Activated gamma-delta T cell treated with Interleukin-2 at 50 U/mL for 16 hours (primary cell): ENCODE measurements at regions not wholly inside any gene's neighbourhood (a gene's known extent, or its start where the extent isn't known, plus 50 kb on each side); places are given as distances from the start of the nearest gene placed in this dataset.

ENCODE experiments used
- DNase-seq: peaks from one replicate; pipeline ENCODE4 v3.0.0-alpha.2; 2020

GRCh38 chr11:116466801-116467200 lies 306.0 kb downstream of the BUD13 start:
- DNase-seq, result no peak

DNA sequence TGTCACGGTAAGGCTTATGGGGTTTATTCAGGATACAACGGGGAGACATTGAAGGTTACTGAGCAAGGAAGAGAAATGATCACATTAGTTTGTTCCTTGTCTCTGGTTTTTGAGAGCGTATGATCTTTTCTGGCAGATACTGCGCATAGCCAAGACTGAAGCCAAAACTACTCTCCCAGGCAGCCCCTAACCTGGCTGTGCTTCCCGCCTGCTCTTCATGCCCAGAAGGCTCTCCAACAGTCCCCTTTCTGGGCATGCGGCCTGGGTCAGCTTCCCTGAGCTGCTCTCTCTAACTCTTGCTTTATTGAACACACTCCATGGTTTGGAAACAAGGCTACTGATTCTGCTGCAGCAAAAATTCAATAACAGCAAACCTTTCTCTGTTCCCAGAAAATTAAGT lies 306.6 kb downstream of the BUD13 start:
- DNase-seq, result no peak

- DNase-seq, result no peak
Observed at GRCh38 chr11:116465056-116465455, 307.7 kb downstream of the BUD13 start.

DNA sequence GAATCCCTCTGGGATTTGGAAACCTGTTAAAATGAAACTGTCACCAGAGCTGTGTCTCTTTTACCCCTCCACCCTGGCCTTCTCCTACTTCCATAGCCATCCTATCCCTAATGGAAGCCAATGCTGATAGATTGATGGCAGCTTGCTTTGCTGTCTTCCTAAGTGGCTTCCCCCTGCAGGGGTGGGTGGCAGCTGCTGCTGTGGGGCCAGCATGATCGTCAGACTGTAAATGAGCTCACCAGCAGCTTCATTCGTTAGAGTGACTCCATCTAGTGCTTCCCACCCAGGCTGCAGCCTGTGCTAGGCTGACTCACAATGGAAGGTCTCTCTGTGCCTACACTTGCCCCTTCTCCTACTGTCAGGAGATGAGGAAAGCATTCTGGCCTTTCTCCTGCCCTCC lies 311.0 kb downstream of the BUD13 start:
- no peak for DNase-seq

DNA sequence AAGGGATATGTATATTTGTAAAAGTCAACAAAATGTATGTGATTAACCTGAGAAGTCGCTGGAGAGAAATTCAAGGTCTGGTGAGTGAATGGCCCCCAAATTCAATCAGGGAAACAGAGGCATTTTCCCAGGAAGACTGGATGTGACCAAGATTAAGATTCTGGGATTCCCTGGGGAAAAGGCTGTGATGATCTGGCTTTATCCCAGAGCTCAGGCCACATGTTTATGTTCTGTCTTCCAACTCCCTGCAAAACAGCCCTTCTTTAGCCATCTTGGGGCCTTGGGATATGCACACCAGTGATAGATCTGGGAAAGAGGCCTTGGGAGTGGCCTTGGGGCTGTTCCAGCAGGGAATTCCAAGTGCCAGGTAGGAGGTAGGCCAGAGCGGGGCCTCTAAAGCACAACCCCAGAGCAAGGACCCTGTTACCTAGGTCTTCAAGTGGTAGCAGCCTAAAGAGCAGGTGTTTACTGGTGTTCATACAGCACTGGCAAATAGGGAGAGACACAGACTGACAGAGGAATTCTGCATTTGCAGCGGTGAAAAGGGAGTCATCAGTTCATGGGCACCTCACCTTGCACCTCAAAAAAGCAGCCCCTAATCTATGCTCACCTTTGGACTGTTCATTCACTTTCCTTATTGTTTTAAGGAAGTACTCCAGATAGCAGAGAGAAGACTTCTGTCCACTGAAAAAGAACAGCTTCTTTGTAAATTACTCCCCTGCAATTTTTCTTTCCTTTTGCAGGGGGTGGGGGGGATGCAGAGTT lies 312.4 kb downstream of the BUD13 start:
- no peak for DNase-seq

DNA sequence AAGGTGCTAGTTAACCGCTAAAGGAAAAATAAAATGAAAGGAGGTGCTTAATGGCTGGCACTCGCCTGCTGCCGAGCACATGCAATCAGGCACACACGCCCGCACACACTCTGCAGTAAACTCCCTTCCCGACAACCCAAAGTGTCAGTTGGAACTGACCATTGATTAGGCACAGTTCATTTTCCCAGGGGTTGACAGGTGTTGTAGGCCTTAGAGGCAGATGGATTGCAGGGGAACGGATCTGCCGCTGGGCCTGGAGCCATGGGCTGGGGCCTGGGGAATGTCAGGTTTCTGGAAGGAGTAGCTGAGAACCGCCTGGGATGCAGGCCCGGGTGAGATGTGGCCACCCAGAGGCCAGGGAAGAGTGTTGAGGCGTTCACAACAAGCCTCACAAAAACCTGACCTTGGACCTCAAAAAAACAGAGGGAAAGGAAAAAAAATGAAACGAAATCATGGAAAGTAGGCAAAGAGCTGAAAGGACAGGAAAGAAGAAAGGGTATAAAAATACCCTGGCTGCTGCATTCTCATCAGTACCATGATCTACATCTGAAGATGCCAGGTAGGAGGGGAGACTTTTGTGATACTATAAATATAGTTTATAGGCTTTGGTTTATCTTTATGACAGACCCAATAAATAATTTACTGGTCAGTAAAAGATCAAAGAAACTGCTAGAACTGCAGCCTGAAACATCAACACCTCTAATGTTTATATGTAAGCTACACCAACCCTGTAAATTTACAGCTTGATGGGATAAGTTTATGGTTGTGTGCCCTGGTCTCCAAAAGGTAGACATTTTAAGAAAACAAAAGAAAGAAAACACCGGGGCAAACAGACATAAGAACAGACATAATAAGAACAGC lies 313.4 kb downstream of the BUD13 start:
- DNase-seq, result no peak

DNA sequence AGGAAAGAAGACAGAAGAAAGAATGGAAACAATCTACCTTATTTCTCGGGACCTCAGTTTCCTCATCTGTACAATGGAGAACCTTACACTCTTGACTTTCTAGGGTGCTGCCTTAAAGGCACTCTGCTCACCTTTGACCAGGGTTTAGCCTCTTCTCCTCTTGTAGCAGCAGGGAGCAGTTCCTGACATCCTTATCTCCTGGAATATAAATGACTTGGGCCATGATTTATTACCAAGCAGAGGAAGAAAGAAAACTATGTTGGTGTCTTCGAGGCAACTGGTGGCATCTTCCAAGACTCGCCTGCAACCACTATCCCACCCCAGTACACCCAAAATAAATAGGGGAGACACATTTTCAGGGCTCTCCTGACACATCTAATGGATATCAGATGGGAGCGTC lies 314.2 kb downstream of the BUD13 start:
- no peak for DNase-seq

- no peak for DNase-seq
Observed at GRCh38 chr11:116457336-116458007, 315.3 kb downstream of the BUD13 start.

GRCh38 chr11:116454951-116455350 lies 317.8 kb downstream of the BUD13 start:
- DNase-seq, result no peak

DNA sequence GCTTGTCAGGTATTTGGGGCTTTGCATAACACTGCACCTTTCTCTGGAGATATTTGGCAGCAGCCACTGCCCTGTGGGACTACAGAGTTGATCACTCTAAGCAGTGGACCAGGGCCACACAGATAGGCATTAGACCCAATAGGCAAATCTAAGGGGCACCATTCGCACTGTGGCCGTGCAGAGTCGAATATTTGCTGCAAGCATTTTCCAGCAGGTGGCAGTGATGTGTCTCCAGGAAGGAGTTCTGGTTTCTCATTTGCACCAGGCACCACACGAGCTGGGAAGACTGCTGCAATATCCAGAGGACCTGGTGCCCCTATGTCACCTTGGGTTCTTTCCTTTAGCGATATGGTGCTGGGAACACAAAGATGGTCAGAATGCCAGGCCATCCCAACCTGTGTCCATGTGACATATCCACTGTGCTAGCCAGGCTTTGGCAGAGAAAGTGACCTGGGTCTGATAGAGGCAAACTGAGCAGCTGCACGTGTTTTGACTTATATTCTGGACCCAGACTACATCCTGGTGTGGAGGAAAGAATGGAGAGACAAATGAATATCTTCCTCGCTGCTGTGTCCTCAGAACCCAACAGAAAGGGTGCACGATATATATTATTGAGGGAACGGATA lies 318.7 kb downstream of the BUD13 start:
- DNase-seq, result no peak

- DNase-seq, result no peak
Observed at GRCh38 chr11:116452461-116452860, 320.3 kb downstream of the BUD13 start.

DNA sequence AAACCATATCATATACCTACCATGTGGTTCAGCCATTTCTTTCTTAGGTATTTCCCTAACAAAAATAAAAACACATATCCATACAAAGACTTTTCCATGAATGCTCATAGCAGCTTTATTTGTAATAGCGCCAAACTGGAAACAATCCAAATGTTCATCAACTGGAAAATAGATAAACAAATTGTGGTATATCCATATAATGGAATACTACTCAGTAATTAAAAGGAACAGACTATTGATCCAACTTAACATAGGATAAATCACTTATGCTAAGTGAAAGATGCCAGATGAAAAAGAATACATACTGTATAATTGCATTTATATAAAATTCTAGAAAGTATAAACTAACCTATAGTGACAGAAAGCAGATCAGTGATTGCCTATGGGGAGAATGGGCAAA lies 323.3 kb downstream of the BUD13 start:
- DNase-seq, result no peak

- no peak for DNase-seq
Observed at GRCh38 chr11:116446048-116446941, 326.5 kb downstream of the BUD13 start.

DNA sequence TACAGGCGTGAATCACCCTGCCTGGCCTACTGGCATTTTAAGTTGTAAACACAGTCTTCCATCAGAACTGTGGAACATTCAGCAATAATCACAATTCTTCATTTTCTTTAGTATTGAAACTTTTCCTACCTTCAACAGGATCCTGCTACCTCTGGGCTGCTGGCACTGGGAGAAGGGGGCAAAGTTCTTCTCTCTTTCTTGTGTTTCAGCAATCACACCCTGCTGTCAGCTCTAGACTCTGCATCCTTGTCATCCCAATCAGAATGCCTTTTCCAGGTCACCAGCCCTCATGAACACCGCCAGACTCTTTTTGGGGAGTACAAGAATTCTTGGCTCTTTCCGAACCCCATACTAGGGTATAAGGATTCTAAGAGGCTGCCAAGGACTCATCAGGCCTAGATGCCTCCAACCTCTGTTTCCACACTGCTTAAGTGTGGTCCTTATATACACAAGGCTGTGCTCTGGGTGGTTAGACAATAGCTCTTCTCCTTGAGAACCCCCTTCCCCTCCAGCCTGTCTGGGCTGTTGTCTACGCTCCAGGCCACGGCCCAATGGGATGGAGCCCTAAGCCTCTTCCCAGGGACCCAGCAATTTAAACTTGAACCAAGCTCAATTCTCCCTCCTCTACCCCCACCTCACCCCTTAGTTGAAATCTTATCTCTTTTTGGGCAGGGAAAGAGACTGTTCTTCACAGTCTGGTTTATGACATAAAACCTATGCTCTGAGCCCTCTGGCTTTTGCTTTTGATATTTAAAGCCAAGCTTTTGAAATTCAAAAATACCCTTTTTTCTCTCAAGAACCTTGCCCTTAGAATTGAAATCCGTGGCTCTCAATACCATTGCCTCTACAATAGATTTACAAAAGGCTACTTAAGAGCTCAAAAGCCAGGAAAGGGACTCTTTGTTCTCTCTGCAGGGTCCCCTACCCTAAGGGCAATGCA lies 327.4 kb downstream of the BUD13 start:
- DNase-seq, result no peak

- no peak for DNase-seq
Observed at GRCh38 chr11:116442238-116442752, 330.5 kb downstream of the BUD13 start.

- no peak for DNase-seq
Observed at GRCh38 chr11:116439361-116439677, 333.5 kb downstream of the BUD13 start.

DNA sequence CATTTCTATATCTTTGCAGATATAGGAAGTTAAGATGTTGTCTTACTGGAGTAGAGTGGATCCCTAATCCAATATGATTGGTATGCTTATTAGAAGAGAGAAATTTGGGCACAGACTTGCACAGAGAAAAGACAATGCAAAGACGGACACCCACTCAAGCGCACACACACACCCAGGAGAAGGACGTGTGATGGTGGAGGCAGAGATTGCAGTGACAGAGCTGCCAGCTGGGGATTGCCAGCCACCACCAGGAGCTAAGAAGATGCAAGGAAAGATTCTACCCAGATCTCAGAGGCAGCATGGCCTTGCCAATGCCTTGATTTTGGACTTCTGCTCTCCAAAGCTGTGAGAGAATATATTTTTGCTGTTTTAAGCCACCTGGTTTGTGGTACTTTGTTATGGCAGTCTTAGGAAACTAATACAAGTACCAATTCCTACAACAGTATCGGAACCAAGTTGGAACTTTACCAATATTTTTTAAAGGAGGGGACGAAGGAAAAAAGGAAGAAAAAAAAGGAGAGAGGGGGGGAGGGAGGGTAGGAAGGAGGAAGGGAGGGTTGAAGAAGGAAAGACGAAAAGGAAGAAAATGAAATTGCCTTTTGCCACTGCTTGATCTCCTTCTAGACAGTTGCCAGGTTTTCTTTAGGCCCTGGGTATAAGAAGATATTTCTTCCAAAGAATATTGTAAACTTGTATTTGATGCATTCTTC lies 334.0 kb downstream of the BUD13 start:
- DNase-seq, result no peak

- no peak for DNase-seq
Observed at GRCh38 chr11:116434986-116435385, 337.8 kb downstream of the BUD13 start.

- DNase-seq, result no peak
Observed at GRCh38 chr11:116432301-116432700, 340.5 kb downstream of the BUD13 start.

GRCh38 chr11:116431842-116432241 lies 340.9 kb downstream of the BUD13 start:
- DNase-seq, result no peak
